Endothelial cell of umbilical vein (primary cell): ENCODE measurements at regions not wholly inside any gene's neighbourhood (a gene's known extent, or its start where the extent isn't known, plus 50 kb on each side); places are given as distances from the start of the nearest gene placed in this dataset.

Experiments used
- BruUV-seq: library from RNA; stranded (reverse); fragments of 400-500 nt; replicated peaks from 2 replicates; lab custom pipeline; 2021; lab: Mats Ljungman, UMichigan
- CTCF ChIA-PET: fragments of 300-600, 350-600 bp; sonication (Branson Sonifier 250); formaldehyde crosslinking; loops from one replicate; lab custom pipeline; 2021; ENCODE audit warnings: antibody characterized with exemption, inconsistent platforms; lab: Charles Lee
- POLR2A ChIA-PET: fragments of 300-600, 350-600 bp; sonication (Branson Sonifier 250); formaldehyde crosslinking; loops from one replicate; lab custom pipeline; 2021; ENCODE audit warnings: antibody characterized with exemption, inconsistent platforms; lab: Charles Lee
- DNase-seq: peaks from one replicate; pipeline ENCODE4 v3.0.0-alpha.2; 2011; ENCODE audit warnings: low read depth, low spot score
- FAIRE-seq: peaks from 2 replicates; lab custom pipeline; 2011; peaks lifted over from hg19 to GRCh38; lab: Jason Lieb, UNC
- H2AFZ ChIP-seq: 2 replicates; pipeline ENCODE4 v1.6.0; 2012; ENCODE audit warnings: low read depth, low read length, control low read depth, inconsistent platforms
- H3K27ac ChIP-seq: 2 replicates; pipeline ENCODE4 v1.5.1; 2011; ENCODE audit warnings: low read depth, mild to moderate bottlenecking, control low read depth, low read length, moderate library complexity; ENCODE audit not compliant: insufficient read depth
- H3K27me3 ChIP-seq, 2 experiments: 2 replicates each; pipeline versions ENCODE4 v1.6.0 to v1.6.1; 2011; ENCODE audit warnings: low read length in 2 of 2, mixed read lengths in 1 of 2; ENCODE audit not compliant: control insufficient read depth in 2 of 2, insufficient read depth in 2 of 2
- H3K36me3 ChIP-seq, 2 experiments: 2 replicates in 1 of 2; 3 replicates in 1 of 2; pipeline ENCODE4 v1.5.1; 2011; ENCODE audit warnings: low read length in 2 of 2, mild to moderate bottlenecking in 1 of 2, moderate library complexity in 1 of 2; ENCODE audit not compliant: control insufficient read depth in 2 of 2, insufficient read depth in 2 of 2; ENCODE audit errors: extremely low read depth in 1 of 2
- H3K4me1 ChIP-seq: 3 replicates; pipeline ENCODE4 v1.5.1; 2011; ENCODE audit warnings: mild to moderate bottlenecking, low read length; ENCODE audit not compliant: control insufficient read depth, insufficient read depth; ENCODE audit errors: extremely low read depth
- H3K4me2 ChIP-seq: 2 replicates; pipeline ENCODE4 v1.6.1; 2011; ENCODE audit warnings: low read length, control low read depth, mixed read lengths; ENCODE audit not compliant: insufficient read depth
- H3K4me3 ChIP-seq, 3 experiments: fragments of 200-600 bp in 1 of 3; sonication (generic), shearing (Covaris generic) in 1 of 3; replicated peaks in 1 of 3; 2 replicates each; pipeline ENCODE4 v1.5.1; 2011 to 2016; ENCODE audit warnings: control low read depth in 3 of 3, low read length in 3 of 3, mild to moderate bottlenecking in 2 of 3, inconsistent platforms in 1 of 3, low read depth in 1 of 3, moderate library complexity in 1 of 3; ENCODE audit not compliant: insufficient read depth in 1 of 3
- H3K79me2 ChIP-seq: 2 replicates; pipeline ENCODE4 v1.6.0; 2012; ENCODE audit warnings: low read length, inconsistent platforms; ENCODE audit not compliant: control insufficient read depth, insufficient read depth
- H3K9ac ChIP-seq: replicated peaks from 2 replicates; pipeline ENCODE3; 2011; ENCODE audit warnings: low read length, control low read depth; ENCODE audit not compliant: insufficient read depth; ENCODE audit errors: extremely low read depth
- H3K9me1 ChIP-seq: replicated peaks from 3 replicates; pipeline ENCODE4 v1.6.0; 2011; ENCODE audit warnings: mild to moderate bottlenecking, low read length; ENCODE audit not compliant: control insufficient read depth, insufficient read depth; ENCODE audit errors: extremely low read depth
- H3K9me3 ChIP-seq: replicated peaks from 2 replicates; pipeline ENCODE4 v1.5.1; 2012; ENCODE audit warnings: low read length, inconsistent platforms; ENCODE audit not compliant: control insufficient read depth, insufficient read depth
- H4K20me1 ChIP-seq: replicated peaks from 2 replicates; pipeline ENCODE3; 2011; ENCODE audit warnings: mild to moderate bottlenecking, low read length; ENCODE audit not compliant: control insufficient read depth, insufficient read depth; ENCODE audit errors: extremely low read depth
- CTCF ChIP-seq, 2 donors: IDR thresholded peaks; 1 replicate in 1 of 2; 2 replicates in 1 of 2; pipeline ENCODE4 v1.5.1; 2011; ENCODE audit warnings: low read length in 2 of 2, mild to moderate bottlenecking in 2 of 2, moderate library complexity in 2 of 2, control low read depth in 1 of 2, inconsistent platforms in 1 of 2, low read depth in 1 of 2; ENCODE audit not compliant: insufficient read depth in 1 of 2; ENCODE audit errors: extremely low read depth in 1 of 2
- EZH2 ChIP-seq: IDR thresholded peaks from 2 replicates; pipeline ENCODE4 v1.6.1; 2012; ENCODE audit warnings: borderline replicate concordance, low read depth, mild to moderate bottlenecking, moderate library complexity, low read length, inconsistent platforms; ENCODE audit not compliant: severe bottlenecking
- FOS ChIP-seq: IDR thresholded peaks from 2 replicates; pipeline ENCODE4 v1.6.1; 2011; ENCODE audit warnings: mild to moderate bottlenecking, low read length, moderate library complexity, borderline replicate concordance; ENCODE audit not compliant: insufficient read depth
- GATA2 ChIP-seq: IDR thresholded peaks from 2 replicates; pipeline ENCODE4 v1.7.0; 2011; ENCODE audit warnings: low read depth, mild to moderate bottlenecking, moderate library complexity, mixed read lengths, low read length; ENCODE audit not compliant: insufficient read length, insufficient read depth
- JUN ChIP-seq: IDR thresholded peaks from 2 replicates; pipeline ENCODE4 v1.6.1; 2011; ENCODE audit warnings: borderline replicate concordance, low read depth; ENCODE audit not compliant: insufficient read length, insufficient read depth
- MAX ChIP-seq: IDR thresholded peaks from 2 replicates; pipeline ENCODE4 v1.6.1; 2011; ENCODE audit not compliant: insufficient read depth, insufficient read length
- MYC ChIP-seq: IDR thresholded peaks from one replicate; pipeline ENCODE4 v1.6.1; 2011; ENCODE audit warnings: mild to moderate bottlenecking, low read depth, low read length
- POLR2A ChIP-seq: IDR thresholded peaks from 2 replicates; pipeline ENCODE4 v1.6.1; 2012; ENCODE audit warnings: low read depth, mild to moderate bottlenecking, control low read depth, low read length
- POLR2AphosphoS5 ChIP-seq: IDR thresholded peaks from 2 replicates; pipeline ENCODE4 v1.6.1; 2012; ENCODE audit warnings: low read depth, mild to moderate bottlenecking, control low read depth, low read length, moderate library complexity; ENCODE audit not compliant: insufficient read depth
- dilution Hi-C: fragments of 300-500 bp; cut with MboI; formaldehyde crosslinking; loops from one replicate; pipeline ENCODE4 v1.15.0; 2019; ENCODE audit warnings: low sequenced_read_pairs; ENCODE audit not compliant: extremely low pct_ligation_motif_present
- intact Hi-C: fragments of 100-400 bp; cut with micrococcal nuclease; formaldehyde crosslinking; loops from one replicate; pipeline ENCODE4 v1.10.0; 2022

DNA sequence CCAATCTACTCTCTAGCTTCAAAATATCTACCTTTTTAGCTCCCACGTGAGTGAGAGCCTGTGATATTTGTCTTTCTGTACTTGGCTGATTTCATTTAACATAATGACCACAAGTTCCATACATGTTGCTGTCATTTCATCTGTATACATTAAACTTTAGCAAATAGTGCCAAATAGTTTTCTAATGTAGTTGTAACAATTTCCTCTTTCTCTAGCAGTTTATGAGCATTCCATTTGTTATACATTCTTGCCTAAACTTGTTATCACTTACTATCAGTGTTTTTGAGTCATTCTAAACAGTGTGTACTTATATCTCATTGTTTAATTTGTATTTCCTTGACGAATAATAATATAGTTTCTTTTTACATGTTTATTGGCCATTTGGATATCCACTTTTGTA lies 77.2 kb downstream of the NEUROD6 start:
- H3K4me2 ChIP-seq: no peak overlapping the region
- BruUV-seq: no TSS peak
- H3K9ac ChIP-seq: no peak overlapping the region
- dilution Hi-C loops: no loop called here
- ChIA-PET CTCF (interaction anchor here (1.1 kb wide), 1 partner anchor 10 kb away, joined by 3 read pairs; no protein-coding TSS in a partner anchor), POLR2A (no interaction called here)
- H3K79me2 ChIP-seq: no peaks in the 10 kb centered on the region
- intact Hi-C loops: no loop called here
- H3K4me1 ChIP-seq: no peaks in the 10 kb centered on the region
- H3K9me3 ChIP-seq: no peaks in the 10 kb centered on the region
- no peaks in the 10 kb centered on the region for H3K27me3 ChIP-seq
- no peaks in the 10 kb centered on the region for H3K9me1 ChIP-seq
- TF ChIP-seq POLR2A: no peak
- TF ChIP-seq MYC: no peak
- TF ChIP-seq MAX: no peak
- no peak for TF ChIP-seq JUN
- no peak for TF ChIP-seq POLR2AphosphoS5
- TF ChIP-seq CTCF (IDR thresholded peaks at IDR 0.05; ENCODE audit: extremely low read depth in 1 of 2, insufficient read depth in 1 of 2, low read depth in 1 of 2, low read length in 2 of 2): no peak
- no peak for TF ChIP-seq EZH2
- no peak for TF ChIP-seq FOS
- TF ChIP-seq GATA2: no peak
- H3K27ac ChIP-seq: no peak overlapping the region
- no peak overlapping the region for H3K4me3 ChIP-seq
- H4K20me1 ChIP-seq: no peaks in the 10 kb centered on the region
- FAIRE-seq (no peak), DNase-seq (no peak)
- no peaks in the 10 kb centered on the region for H3K36me3 ChIP-seq
- H2AFZ ChIP-seq: no peak overlapping the region
